NB4 (cell line): ENCODE measurements at regions not wholly inside any gene's neighbourhood (a gene's known extent, or its start where the extent isn't known, plus 50 kb on each side); places are given as distances from the start of the nearest gene placed in this dataset.

Experiments used
- MYC ChIP-seq: IDR thresholded peaks from 2 replicates; pipeline ENCODE4 v1.6.1; 2011; ENCODE audit warnings: low read depth, low read length
- POLR2A ChIP-seq: IDR thresholded peaks from 2 replicates; pipeline ENCODE4 v1.6.1; 2011; ENCODE audit warnings: mild to moderate bottlenecking; ENCODE audit not compliant: insufficient read length; ENCODE audit errors: extremely low read depth
- TF ChIP-seq, protein P1 (sequence below): IDR thresholded peaks from one replicate; pipeline ENCODE4 v1.5.1; 2012; ENCODE audit warnings: low read depth, low read length
- TF ChIP-seq, protein P2 (sequence below): IDR thresholded peaks from 2 replicates; pipeline ENCODE4 v1.6.1; 2011; ENCODE audit warnings: low read depth, low read length

DNA sequence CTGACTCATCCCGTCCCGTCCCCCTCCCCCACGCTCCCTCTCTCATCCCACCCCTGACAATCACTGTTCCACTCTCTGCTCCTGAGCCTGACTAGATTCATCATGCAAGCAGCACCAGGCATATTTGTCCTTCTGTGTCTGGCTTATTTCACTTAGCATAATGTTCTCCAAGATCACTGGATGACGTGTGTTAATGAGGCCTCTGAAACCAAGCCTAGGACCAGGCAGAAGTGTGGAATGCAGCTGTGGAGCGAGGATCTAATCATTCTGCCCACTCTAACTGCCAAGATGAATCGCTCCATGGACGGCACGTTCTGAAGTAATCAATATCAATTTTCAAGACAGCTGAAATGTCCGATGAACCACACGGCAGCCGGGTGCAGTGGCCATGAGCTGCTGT is 122.4 kb upstream of the ZNF236 start:
- TF ChIP-seq POLR2A: no peak
- TF ChIP-seq, protein P1, sequence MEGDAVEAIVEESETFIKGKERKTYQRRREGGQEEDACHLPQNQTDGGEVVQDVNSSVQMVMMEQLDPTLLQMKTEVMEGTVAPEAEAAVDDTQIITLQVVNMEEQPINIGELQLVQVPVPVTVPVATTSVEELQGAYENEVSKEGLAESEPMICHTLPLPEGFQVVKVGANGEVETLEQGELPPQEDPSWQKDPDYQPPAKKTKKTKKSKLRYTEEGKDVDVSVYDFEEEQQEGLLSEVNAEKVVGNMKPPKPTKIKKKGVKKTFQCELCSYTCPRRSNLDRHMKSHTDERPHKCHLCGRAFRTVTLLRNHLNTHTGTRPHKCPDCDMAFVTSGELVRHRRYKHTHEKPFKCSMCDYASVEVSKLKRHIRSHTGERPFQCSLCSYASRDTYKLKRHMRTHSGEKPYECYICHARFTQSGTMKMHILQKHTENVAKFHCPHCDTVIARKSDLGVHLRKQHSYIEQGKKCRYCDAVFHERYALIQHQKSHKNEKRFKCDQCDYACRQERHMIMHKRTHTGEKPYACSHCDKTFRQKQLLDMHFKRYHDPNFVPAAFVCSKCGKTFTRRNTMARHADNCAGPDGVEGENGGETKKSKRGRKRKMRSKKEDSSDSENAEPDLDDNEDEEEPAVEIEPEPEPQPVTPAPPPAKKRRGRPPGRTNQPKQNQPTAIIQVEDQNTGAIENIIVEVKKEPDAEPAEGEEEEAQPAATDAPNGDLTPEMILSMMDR: no peak
- TF ChIP-seq, protein P2, sequence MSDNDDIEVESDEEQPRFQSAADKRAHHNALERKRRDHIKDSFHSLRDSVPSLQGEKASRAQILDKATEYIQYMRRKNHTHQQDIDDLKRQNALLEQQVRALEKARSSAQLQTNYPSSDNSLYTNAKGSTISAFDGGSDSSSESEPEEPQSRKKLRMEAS: no peak
- no peak for TF ChIP-seq MYC
